Hepatic stellate cell (primary cell): ENCODE measurements at regions not wholly inside any gene's neighbourhood (a gene's known extent, or its start where the extent isn't known, plus 50 kb on each side); places are given as distances from the start of the nearest gene placed in this dataset.

ENCODE experiments used
- DNase-seq: peaks from one replicate; pipeline ENCODE4 v3.0.0; 2011; ENCODE audit warnings: low spot score

GRCh38 chr15:52876991-52877663 lies 87.0 kb upstream of the ONECUT1 start:
- DNase-seq = no peak

DNA sequence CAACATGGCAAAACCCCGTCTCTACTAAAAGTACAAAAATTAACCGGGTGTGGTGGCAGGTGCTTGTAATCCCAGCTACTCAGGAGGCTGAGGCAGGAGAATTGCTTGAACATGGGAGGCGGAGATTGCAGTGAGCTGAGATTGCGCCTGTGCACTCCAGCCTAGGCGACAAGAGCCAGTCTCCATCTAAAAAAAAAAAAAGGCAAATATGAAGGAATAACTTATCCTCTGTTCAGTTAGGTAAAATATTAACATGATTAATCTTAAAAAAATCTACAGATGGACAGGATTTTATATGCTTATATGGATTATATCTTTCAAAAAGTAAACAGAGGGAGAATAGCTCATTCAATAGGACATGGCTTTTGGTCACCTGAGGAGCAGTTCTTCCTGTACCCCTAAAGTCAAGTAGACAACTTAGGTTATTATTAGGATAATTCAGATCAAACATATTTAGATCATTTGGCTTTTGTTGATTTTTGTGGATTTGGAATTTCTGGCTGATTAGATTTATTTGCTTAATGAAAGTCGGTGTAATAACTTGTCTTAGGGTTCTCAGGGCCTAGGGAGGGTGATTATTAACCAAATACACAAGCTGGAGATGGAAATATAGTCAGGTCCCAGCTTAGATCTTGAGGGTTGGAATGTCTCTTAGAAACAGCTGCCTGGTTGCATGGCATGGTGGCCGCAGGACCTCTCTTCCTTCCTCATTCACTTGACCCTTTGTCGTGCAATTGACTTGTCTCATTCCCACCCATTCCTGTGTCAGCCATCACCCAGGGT lies 82.1 kb upstream of the ONECUT1 start:
- no peak for DNase-seq

GRCh38 chr15:52870015-52870414 lies 79.9 kb upstream of the ONECUT1 start:
- no peak for DNase-seq

DNA sequence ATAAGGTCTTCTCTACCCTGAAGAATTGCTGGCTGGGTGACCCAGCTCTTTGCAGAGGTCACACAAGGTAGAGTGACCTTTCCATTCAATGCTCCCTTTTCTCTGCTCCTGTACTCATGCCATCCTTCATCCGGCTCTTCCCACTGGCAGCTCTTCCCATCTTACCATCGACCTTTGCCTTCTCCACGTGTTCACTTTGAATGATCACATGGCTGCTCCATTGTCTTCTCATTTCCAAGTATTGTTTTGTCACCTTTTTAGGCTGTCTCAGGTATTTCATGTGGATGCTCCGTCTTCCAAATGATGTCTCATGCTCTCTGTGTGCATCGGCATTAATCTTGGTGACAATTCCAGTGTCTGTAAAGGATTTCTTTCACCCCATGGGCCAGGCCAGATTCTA lies 76.6 kb upstream of the ONECUT1 start:
- no peak for DNase-seq

- no peak for DNase-seq
Observed at GRCh38 chr15:52862677-52863076, 72.5 kb upstream of the ONECUT1 start.

DNA sequence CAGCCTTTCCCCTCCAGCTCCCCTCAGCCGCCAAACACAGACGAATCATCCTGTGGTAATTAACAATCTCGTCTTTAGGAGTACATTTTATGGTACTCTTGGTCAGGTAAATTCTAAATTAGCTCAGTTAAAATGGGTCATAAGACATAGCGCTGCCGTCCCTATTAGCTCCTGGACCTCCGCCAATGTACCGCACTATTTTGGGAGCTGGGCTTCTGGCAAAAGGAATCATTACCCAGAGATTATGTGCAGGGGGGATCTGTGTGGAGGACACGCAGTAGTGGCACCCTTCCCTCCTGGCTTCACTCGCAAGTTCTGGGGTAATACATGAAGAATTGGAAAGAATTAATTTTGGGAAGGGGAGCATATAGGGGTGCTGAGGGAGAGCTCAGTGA lies 68.6 kb upstream of the ONECUT1 start:
- no peak for DNase-seq

DNA sequence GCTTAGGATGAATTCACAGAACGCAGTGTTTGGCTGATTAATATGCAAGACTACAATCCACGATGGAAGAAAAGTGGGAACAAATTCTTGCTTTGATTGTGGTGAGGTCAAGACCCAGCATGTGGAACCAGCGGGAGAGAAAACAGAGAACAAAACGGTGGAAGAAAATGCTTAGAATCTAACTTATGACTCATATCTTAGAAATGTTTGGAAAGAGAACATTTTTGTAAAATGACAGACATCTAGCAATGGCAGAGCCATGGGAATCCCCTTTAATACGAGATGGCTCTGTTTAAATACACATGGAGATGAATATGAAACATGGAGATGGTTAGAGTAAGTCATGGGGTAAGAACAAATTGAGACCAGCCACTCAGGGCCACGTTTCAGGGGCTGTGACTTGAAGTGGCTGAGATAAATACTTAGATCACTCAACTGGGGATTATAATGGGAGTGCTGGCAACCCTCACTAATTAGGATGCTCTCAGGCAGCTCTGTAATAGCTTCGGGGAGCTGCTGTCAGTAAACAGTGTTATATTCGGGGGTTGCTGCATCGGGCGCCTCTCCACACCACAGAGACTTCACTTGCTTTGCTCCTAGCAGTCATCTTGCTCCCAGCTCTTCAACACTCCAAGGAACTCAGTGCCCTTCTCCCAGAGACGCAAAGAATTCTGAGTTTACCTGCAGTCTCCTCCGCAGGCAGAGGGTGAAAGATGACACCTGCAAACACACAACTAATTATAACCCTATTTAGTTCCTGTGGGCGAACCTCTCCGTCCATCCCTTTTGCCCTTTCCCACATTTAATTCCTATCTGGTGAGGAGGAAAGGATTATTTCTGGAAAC lies 68.0 kb upstream of the ONECUT1 start:
- no peak for DNase-seq

DNA sequence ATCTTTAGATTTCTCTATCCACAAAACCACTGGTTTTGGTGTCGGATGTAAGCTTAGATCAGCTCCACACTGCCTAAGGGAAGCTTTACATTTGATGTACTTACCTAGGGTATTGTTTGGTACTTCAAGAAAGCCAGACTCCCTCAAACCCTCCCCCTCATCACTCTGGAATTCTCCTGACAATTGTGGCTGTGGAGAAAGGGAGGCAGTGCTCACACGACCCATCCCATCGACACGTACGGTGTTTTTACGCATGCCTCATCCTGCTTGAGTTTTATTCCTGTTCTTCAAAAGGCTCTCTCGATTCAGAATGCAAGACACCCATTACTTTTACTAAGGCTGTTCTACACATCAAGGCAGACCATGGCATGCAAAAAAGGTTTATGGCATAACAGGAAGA lies 67.3 kb upstream of the ONECUT1 start:
- no peak for DNase-seq

GRCh38 chr15:52856286-52856685 lies 66.2 kb upstream of the ONECUT1 start:
- DNase-seq = no peak

DNA sequence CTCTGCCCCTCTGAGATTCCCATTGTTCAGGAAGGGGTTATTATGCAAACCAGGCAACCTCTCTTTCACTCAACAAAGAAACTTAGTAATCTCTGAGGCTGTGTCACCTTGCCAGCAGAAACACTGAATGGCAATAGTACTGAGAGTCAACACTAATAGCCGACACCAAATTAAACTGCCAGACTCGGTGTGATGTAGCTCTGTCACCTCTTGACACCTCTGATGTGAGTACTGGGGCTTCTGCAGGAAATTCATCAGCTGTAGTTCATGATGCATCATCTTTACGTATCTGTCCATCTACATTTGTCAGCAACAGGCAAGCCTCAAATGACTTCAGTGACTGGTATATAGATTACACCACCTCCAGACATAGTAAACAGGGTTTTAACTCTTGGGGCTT lies 65.0 kb upstream of the ONECUT1 start:
- DNase-seq = no peak

- DNase-seq = no peak
Observed at GRCh38 chr15:52844823-52845222, 54.7 kb upstream of the ONECUT1 start.
